HTR-8/SVneo (cell line): ENCODE measurements at regions not wholly inside any gene's neighbourhood (a gene's known extent, or its start where the extent isn't known, plus 50 kb on each side); places are given as distances from the start of the nearest gene placed in this dataset.

Experiments
- DNase-seq: peaks from one replicate; pipeline ENCODE4 v3.0.0; 2011; ENCODE audit warnings: low spot score, mixed read lengths; ENCODE audit not compliant: insufficient read length
- FAIRE-seq: peaks from 2 replicates; lab custom pipeline; 2011; peaks lifted over from hg19 to GRCh38; lab: Jason Lieb, UNC

DNA sequence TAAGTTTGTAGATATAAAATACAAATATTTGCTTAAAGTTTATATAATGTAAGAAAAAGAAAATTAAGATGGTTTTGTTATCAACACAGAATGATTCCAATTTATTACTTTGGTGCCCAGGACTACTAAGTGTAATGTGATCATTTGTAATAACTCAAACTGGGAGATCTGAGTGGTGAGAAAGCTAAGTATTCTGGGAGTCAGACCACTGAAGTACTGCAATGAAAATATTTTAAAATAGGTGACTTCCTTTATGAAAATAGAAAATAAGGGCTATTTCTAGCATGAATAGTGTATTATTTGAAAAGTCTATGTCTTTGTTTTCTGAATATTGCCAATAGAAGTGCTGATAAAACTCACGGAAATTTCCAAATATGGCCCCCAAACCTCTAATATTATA, 305.6 kb upstream of the MAN1A1 start:
- FAIRE-seq = no peak

GRCh38 chr6:119653329-119653728, 303.8 kb upstream of the MAN1A1 start:
- FAIRE-seq (no peak), DNase-seq (no peak)

More for the DNA sequence above, 305.6 kb upstream of the MAN1A1 start:
- DNase-seq = no peak

DNA sequence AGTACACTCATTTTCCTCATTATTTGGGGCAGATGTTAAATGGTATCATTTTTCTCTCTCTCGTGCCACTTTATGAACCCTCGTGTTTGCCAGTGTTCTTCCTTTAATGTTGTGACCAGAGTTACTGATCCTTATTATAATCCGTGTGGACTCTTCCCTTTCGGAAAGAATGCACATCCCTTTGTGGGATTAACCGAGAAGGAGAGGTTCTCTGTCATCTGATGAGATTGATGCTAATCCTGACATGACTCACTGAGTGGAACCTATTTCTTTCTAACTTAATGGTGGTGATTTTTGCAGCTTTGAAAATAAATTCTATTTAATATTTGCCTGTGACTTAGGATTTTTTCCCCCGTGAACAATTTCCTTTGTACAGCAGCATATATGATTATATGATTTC, 300.0 kb upstream of the MAN1A1 start:
- DNase-seq (no peak), FAIRE-seq (no peak)

- DNase-seq (no peak), FAIRE-seq (no peak)
Observed at GRCh38 chr6:119647309-119647708, 297.7 kb upstream of the MAN1A1 start.

- DNase-seq (no peak), FAIRE-seq (no peak)
Observed at GRCh38 chr6:119643876-119644275, 294.3 kb upstream of the MAN1A1 start.

- FAIRE-seq = no peak
Observed at GRCh38 chr6:119637768-119638167, 288.2 kb upstream of the MAN1A1 start.

GRCh38 chr6:119636060-119636459, 286.5 kb upstream of the MAN1A1 start:
- FAIRE-seq (no peak), DNase-seq (no peak)

More at GRCh38 chr6:119637768-119638167, 288.2 kb upstream of the MAN1A1 start:
- no peak for DNase-seq

- FAIRE-seq = no peak
- DNase-seq = no peak
Observed at GRCh38 chr6:119633461-119633860, 283.9 kb upstream of the MAN1A1 start.

DNA sequence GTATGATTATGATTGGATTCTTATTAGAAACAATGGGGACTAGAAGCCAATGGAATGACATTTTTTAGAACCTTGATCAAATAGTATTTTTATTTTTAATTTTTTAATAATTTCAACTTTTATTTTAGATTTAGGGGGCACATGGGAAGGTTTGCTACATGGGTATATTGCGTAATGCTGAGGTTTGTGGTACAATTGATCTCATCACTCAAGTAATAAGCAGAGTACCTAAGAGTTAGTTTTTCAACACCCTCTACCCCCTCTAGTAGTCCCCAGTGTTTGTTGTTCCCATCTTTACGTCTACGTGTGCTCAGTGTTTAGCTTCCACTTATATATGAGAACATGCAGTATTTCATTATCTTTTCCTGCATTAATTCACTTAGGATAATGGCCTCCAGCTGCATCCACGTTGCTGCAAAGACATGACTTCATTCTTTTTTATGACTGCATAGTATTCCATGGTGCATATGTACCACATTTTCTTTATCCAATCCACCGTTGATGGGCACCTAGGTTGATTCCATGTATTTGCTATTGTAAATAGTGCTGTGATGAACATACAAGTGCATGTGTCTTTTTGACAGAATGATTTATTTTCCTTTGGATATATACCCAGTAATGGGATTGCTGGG, 281.1 kb upstream of the MAN1A1 start:
- peak; percentile 59 for FAIRE-seq
- DNase-seq = no peak

GRCh38 chr6:119628691-119629594, 279.4 kb upstream of the MAN1A1 start:
- DNase-seq (no peak), FAIRE-seq (no peak)

- DNase-seq (no peak), FAIRE-seq (no peak)
Observed at GRCh38 chr6:119627908-119628669, 278.5 kb upstream of the MAN1A1 start.

DNA sequence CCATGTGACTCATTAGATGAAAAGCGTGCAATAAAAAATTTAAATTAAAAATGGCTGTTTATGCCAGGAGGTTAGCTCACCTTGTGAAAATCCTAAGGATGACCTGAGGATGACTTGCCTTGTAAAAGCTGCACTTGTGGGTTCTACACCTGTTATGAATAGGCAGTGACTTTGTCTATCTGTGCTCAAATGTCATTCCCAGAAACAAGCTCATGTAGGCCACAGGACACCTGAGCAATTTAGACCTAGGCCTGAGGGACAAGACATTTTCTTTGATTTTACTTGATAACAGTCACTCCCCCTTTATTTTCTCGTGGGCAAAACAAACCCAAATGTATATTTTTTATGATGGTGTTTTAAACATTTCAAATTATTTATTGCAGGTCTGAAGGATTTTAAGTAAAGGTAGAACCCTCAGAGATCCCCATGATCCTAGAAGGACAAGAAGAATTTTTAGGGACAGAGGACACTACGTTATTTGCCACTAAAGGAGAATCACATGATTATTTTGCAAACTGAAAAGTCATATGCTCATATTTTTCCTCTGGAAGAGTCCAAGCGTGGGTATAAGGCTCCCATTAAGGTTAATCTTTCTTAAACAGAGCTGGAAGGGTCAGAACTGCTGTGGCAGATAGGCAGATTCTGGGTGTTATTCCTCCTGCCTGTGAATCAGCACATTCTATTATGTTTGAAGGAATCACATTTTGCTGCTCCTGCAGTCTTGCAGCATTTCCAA, 277.5 kb upstream of the MAN1A1 start:
- no peak for DNase-seq
- no peak for FAIRE-seq

DNA sequence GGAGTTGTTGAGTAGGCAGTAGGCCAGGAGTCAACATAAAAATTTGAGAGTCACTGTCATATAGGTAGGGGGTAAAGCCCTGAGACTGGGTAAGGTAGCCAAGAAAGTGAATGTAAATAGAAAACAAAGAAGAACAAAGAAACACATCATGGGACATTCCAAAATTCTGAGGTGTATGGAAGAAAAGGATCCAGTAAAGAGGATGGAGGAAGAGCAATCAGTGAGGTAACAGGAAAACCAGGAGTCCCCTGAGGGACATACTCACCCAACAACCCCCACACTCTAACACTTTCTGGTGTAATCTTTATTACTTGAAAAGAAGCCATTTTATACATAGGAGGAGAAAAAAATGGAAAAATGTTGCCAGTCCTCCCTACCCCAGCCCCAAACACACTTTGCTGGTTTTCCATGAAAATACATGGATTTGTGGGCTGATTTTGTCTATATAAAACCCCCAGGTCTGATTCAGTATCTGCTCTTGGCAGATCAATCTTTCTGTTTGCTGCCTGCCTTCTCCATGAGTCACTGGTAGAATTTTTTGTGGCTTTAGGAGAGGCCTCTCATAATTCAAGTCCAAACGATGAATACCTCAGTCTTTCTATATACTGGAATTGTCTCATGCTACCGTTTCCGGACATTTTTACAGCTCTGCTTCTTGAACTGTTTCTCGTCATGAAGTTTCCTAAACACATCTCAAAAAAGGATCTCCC, 271.4 kb upstream of the MAN1A1 start:
- no peak for FAIRE-seq
- peak; percentile 49 for DNase-seq

GRCh38 chr6:119614138-119614537, 264.6 kb upstream of the MAN1A1 start:
- DNase-seq (no peak), FAIRE-seq (no peak)

- DNase-seq (no peak), FAIRE-seq (no peak)
Observed at GRCh38 chr6:119612911-119613381, 263.4 kb upstream of the MAN1A1 start.

- FAIRE-seq (no peak), DNase-seq (no peak)
Observed at GRCh38 chr6:119612176-119612891, 262.8 kb upstream of the MAN1A1 start.

GRCh38 chr6:119610754-119611153, 261.2 kb upstream of the MAN1A1 start:
- FAIRE-seq (no peak), DNase-seq (no peak)

GRCh38 chr6:119610265-119610664, 260.7 kb upstream of the MAN1A1 start:
- FAIRE-seq (no peak), DNase-seq (no peak)

- no peak for FAIRE-seq
- no peak for DNase-seq
Observed at GRCh38 chr6:119609865-119610264, 260.3 kb upstream of the MAN1A1 start.
